Vagina (tissue), 2 donors: ENCODE measurements at regions not wholly inside any gene's neighbourhood (a gene's known extent, or its start where the extent isn't known, plus 50 kb on each side); places are given as distances from the start of the nearest gene placed in this dataset.

Source experiments
- DNase-seq, 2 donors: peaks; one replicate each; pipeline ENCODE4 v3.0.0-alpha.2; 2017; ENCODE audit errors: extremely low spot score in 2 of 2
- H3K27ac ChIP-seq: fragments of 200-600 bp; sonication (generic); one replicate; pipeline ENCODE4 v1.5.1; 2019
- H3K27me3 ChIP-seq: fragments of 200-600 bp; sonication (generic); one replicate; pipeline ENCODE4 v1.5.1; 2019
- H3K36me3 ChIP-seq, 2 donors: fragments of 200-600 bp; sonication (generic); one replicate each; pipeline ENCODE4 v1.5.1; 2017 to 2019
- H3K4me1 ChIP-seq: fragments of 200-600 bp; sonication (generic); one replicate; pipeline ENCODE4 v1.5.1; 2019
- H3K4me3 ChIP-seq, 2 donors: fragments of 200-600 bp; sonication (generic); 1 replicate in 1 of 2; 2 replicates in 1 of 2; pipeline ENCODE4 v1.5.1; 2016 to 2019
- H3K9me3 ChIP-seq: fragments of 200-600 bp; sonication (generic); one replicate; pipeline ENCODE4 v1.5.1; 2019
- CTCF ChIP-seq, 3 experiments: fragments of 450-650 bp in 2 of 3; fragments of 200-600 bp in 1 of 3; sonication (generic) in 1 of 3; IDR thresholded peaks; one replicate each; pipeline ENCODE4 v1.5.1; 2017 to 2019; ENCODE audit warnings: antibody characterized with exemption in 3 of 3, mild to moderate bottlenecking in 2 of 3, moderate library complexity in 2 of 3
- POLR2A ChIP-seq, 2 donors: fragments of 450-650 bp; IDR thresholded peaks; one replicate each; pipeline ENCODE4 v1.6.1; 2017; ENCODE audit warnings: antibody characterized with exemption in 2 of 2, mild to moderate bottlenecking in 2 of 2, moderate library complexity in 2 of 2
- POLR2AphosphoS5 ChIP-seq, 2 donors: sonication (generic); formaldehyde crosslinking; IDR thresholded peaks; one replicate each; pipeline ENCODE4 v1.9.0; 2017; ENCODE audit warnings: antibody characterized with exemption in 2 of 2, mild to moderate bottlenecking in 2 of 2, low read depth in 1 of 2; ENCODE audit not compliant: insufficient read depth in 1 of 2
- intact Hi-C: fragments of 100-400 bp; cut with DNase I; formaldehyde crosslinking; loops from one replicate; pipeline ENCODE4 v1.15.1; 2023

- H3K36me3 ChIP-seq: no peaks in the 10 kb centered on the region
- TF ChIP-seq POLR2AphosphoS5 (IDR thresholded peaks at IDR 0.05; ENCODE audit: insufficient read depth in 1 of 2, low read depth in 1 of 2): no peak
- no peak for TF ChIP-seq CTCF (IDR thresholded peaks at IDR 0.05)
- TF ChIP-seq POLR2A (IDR thresholded peaks at IDR 0.05): no peak
- no peak overlapping the region for H3K4me3 ChIP-seq
- no peak for DNase-seq
- no peaks in the 10 kb centered on the region for H3K4me1 ChIP-seq
- no peaks in the 10 kb centered on the region for H3K9me3 ChIP-seq
- intact Hi-C loops: no loop called here
- no peaks in the 10 kb centered on the region for H3K27me3 ChIP-seq
- no peak overlapping the region for H3K27ac ChIP-seq
These were observed 1194.8 kb downstream of the BCL11B start for GRCh38 chr14:98077176-98077575.

- no peak for DNase-seq
- intact Hi-C loops: no loop called here
- Histone ChIP-seq H3K4me3 (no peak overlapping the region), H3K9me3 (no peaks in the 10 kb centered on the region), H3K27me3 (no peaks in the 10 kb centered on the region), H3K36me3 (no peaks in the 10 kb centered on the region), H3K4me1 (no peaks in the 10 kb centered on the region), H3K27ac (no peak overlapping the region)
- no peak for TF ChIP-seq POLR2AphosphoS5 (IDR thresholded peaks at IDR 0.05; ENCODE audit: insufficient read depth in 1 of 2, low read depth in 1 of 2)
- TF ChIP-seq POLR2A (IDR thresholded peaks at IDR 0.05): no peak
- TF ChIP-seq CTCF (IDR thresholded peaks at IDR 0.05): no peak
These were observed 1189.2 kb downstream of the BCL11B start for GRCh38 chr14:98082833-98083232.

- no peak for TF ChIP-seq CTCF (IDR thresholded peaks at IDR 0.05)
- TF ChIP-seq POLR2A (IDR thresholded peaks at IDR 0.05): no peak
- no peak for TF ChIP-seq POLR2AphosphoS5 (IDR thresholded peaks at IDR 0.05; ENCODE audit: insufficient read depth in 1 of 2, low read depth in 1 of 2)
- intact Hi-C loops: no loop called here
These were observed 1186.2 kb downstream of the BCL11B start for GRCh38 chr14:98085751-98086150.

GRCh38 chr14:98093111-98093510 is 1178.9 kb downstream of the BCL11B start:
- H3K9me3 ChIP-seq: no peaks in the 10 kb centered on the region
- H3K36me3 ChIP-seq: no peaks in the 10 kb centered on the region
- TF ChIP-seq CTCF (IDR thresholded peaks at IDR 0.05): no peak
- TF ChIP-seq POLR2A (IDR thresholded peaks at IDR 0.05): no peak
- TF ChIP-seq POLR2AphosphoS5 (IDR thresholded peaks at IDR 0.05; ENCODE audit: insufficient read depth in 1 of 2, low read depth in 1 of 2): no peak
- DNase-seq: no peak
- intact Hi-C loops: no loop called here
- H3K27ac ChIP-seq: no peak overlapping the region
- no peaks in the 10 kb centered on the region for H3K27me3 ChIP-seq
- H3K4me3 ChIP-seq: no peak overlapping the region
- no peaks in the 10 kb centered on the region for H3K4me1 ChIP-seq

More at GRCh38 chr14:98085751-98086150, 1186.2 kb downstream of the BCL11B start:
- Histone ChIP-seq H3K4me3 (no peak overlapping the region), H3K9me3 (no peaks in the 10 kb centered on the region), H3K4me1 (no peaks in the 10 kb centered on the region), H3K36me3 (no peaks in the 10 kb centered on the region), H3K27ac (no peak overlapping the region), H3K27me3 (no peaks in the 10 kb centered on the region)
- DNase-seq: no peak

GRCh38 chr14:98099527-98099926 is 1172.5 kb downstream of the BCL11B start:
- H3K36me3 ChIP-seq: no peaks in the 10 kb centered on the region
- H3K27me3 ChIP-seq: no peaks in the 10 kb centered on the region
- H3K9me3 ChIP-seq: no peaks in the 10 kb centered on the region
- no peak for DNase-seq
- no peaks in the 10 kb centered on the region for H3K4me1 ChIP-seq
- no peak overlapping the region for H3K27ac ChIP-seq
- intact Hi-C loops: no loop called here
- H3K4me3 ChIP-seq: no peak overlapping the region
- TF ChIP-seq CTCF (IDR thresholded peaks at IDR 0.05): no peak
- TF ChIP-seq POLR2A (IDR thresholded peaks at IDR 0.05): no peak
- TF ChIP-seq POLR2AphosphoS5 (IDR thresholded peaks at IDR 0.05; ENCODE audit: insufficient read depth in 1 of 2, low read depth in 1 of 2): no peak
